Smooth muscle cell (in vitro differentiated cells): ENCODE measurements at regions not wholly inside any gene's neighbourhood (a gene's known extent, or its start where the extent isn't known, plus 50 kb on each side); places are given as distances from the start of the nearest gene placed in this dataset.

ENCODE experiments used
- DNase-seq: peaks from one replicate; lab custom pipeline; 2025; ENCODE audit not compliant: unreplicated experiment; lab: John Stamatoyannopoulos, UW
- H2AFZ ChIP-seq: fragments of 200-600 bp; sonication (generic); 2 replicates; pipeline ENCODE4 v1.6.0; 2016; ENCODE audit warnings: antibody characterized with exemption, low read depth, mild to moderate bottlenecking
- H3F3A ChIP-seq: fragments of 200-600 bp; sonication (generic); 2 replicates; pipeline ENCODE4 v1.6.0; 2017; ENCODE audit warnings: antibody characterized with exemption, low read depth
- H3K27ac ChIP-seq: fragments of 200-600 bp; sonication (generic); 2 replicates; pipeline ENCODE4 v1.5.1; 2016; ENCODE audit warnings: low read depth, mild to moderate bottlenecking
- H3K27me3 ChIP-seq: fragments of 200-600 bp; sonication (generic); 2 replicates; pipeline ENCODE4 v1.6.1; 2016; ENCODE audit warnings: low read depth, mild to moderate bottlenecking
- H3K36me3 ChIP-seq: fragments of 200-600 bp; sonication (generic); 2 replicates; pipeline ENCODE4 v1.5.1; 2016; ENCODE audit warnings: low read depth
- H3K4me1 ChIP-seq: fragments of 200-600 bp; sonication (generic); 2 replicates; pipeline ENCODE4 v1.5.1; 2016; ENCODE audit warnings: low read depth
- H3K4me2 ChIP-seq: fragments of 200-600 bp; sonication (generic); 2 replicates; pipeline ENCODE4 v1.6.0; 2016; ENCODE audit warnings: mild to moderate bottlenecking
- H3K4me3 ChIP-seq: fragments of 200-600 bp; sonication (generic); 2 replicates; pipeline ENCODE4 v1.5.1; 2016; ENCODE audit warnings: mild to moderate bottlenecking
- H3K79me2 ChIP-seq: fragments of 200-600 bp; sonication (generic); 2 replicates; pipeline ENCODE4 v1.6.0; 2016; ENCODE audit warnings: low read depth, mild to moderate bottlenecking
- H3K9ac ChIP-seq: fragments of 200-600 bp; sonication (generic); 2 replicates; pipeline ENCODE4 v1.6.0; 2016; ENCODE audit warnings: low read depth
- H3K9me3 ChIP-seq: fragments of 200-600 bp; sonication (generic); replicated peaks from 2 replicates; pipeline ENCODE4 v1.5.1; 2016; ENCODE audit warnings: low read depth
- H4K20me1 ChIP-seq: fragments of 200-600 bp; sonication (generic); 2 replicates; pipeline ENCODE4 v1.6.0; 2016; ENCODE audit warnings: low read depth
- WGBS: methylation state at CpG from one replicate; pipeline ENCODE4 v1.1.7; 2016; ENCODE audit warnings: low lambda C conversion rate; 5-methylcytosine and 5-hydroxymethylcytosine counted together
- TF ChIP-seq, protein P1 (sequence below): fragments of 200-600 bp; sonication (generic); IDR thresholded peaks from 2 replicates; pipeline ENCODE4 v1.5.1; 2017; ENCODE audit warnings: borderline replicate concordance, mild to moderate bottlenecking, antibody characterized with exemption; ENCODE audit not compliant: insufficient read depth, poor library complexity, severe bottlenecking

DNA sequence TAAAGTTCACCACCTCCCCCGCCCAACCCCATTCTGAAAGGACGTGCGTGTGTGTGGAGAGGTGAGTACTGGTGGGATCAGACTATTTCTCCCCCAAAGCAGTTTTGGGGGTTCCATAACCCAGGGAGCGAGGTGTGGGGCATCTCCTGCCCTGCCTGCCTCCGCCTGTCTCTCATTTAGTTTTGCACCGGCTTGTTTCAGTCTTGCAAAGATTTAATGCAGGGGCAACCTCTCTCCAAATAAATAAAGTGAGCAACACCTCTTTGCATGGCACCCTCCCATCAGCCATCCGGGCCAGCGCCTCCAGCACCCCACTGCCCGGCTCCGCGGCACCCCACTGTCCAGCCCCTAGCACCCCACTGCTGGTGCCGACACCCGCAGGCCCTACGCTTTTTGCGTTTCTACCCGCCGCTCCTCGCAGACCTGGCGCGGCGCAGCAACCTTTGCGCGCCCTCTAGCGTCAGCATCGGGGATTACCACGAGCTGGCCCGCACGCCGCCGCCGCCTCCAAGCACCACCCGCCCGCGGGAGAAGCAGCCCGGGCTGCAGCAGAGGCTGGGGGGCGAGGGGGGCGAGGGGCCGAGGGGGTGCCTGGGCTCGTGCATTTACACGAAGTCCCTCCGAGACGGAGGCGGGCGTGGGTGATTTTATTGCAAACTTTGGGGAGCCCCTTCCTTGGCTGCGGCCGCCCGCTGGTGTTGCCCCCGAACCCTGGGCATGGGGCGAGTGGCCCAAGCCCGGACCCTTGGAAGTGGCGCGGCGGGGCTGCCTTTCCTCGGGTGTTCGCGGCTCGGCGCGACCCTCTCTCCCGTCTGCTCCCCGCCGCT is 55.8 kb upstream of the VRK1 start:
- 7% methylated on average over 55 of the region's 62 CpGs for WGBS
- TF ChIP-seq, protein P1, sequence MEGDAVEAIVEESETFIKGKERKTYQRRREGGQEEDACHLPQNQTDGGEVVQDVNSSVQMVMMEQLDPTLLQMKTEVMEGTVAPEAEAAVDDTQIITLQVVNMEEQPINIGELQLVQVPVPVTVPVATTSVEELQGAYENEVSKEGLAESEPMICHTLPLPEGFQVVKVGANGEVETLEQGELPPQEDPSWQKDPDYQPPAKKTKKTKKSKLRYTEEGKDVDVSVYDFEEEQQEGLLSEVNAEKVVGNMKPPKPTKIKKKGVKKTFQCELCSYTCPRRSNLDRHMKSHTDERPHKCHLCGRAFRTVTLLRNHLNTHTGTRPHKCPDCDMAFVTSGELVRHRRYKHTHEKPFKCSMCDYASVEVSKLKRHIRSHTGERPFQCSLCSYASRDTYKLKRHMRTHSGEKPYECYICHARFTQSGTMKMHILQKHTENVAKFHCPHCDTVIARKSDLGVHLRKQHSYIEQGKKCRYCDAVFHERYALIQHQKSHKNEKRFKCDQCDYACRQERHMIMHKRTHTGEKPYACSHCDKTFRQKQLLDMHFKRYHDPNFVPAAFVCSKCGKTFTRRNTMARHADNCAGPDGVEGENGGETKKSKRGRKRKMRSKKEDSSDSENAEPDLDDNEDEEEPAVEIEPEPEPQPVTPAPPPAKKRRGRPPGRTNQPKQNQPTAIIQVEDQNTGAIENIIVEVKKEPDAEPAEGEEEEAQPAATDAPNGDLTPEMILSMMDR: peak; percentile 95
- H3K9me3 ChIP-seq: no peaks in the 10 kb centered on the region
- DNase-seq: peak; percentile 40
- H3K4me1 ChIP-seq: no peaks in the 10 kb centered on the region
- H2AFZ ChIP-seq: peak overlapping the region; percentile 67
- H3K9ac ChIP-seq: no peak overlapping the region
- H3K36me3 ChIP-seq: no peaks in the 10 kb centered on the region
- H3K4me3 ChIP-seq: peak overlapping the region; percentile 49
- no peak overlapping the region for H3K27ac ChIP-seq
- no peaks in the 10 kb centered on the region for H4K20me1 ChIP-seq
- H3F3A ChIP-seq: no peaks in the 10 kb centered on the region
- H3K27me3 ChIP-seq: peaks cover 62% of the 10 kb centered on the region
- no peaks in the 10 kb centered on the region for H3K79me2 ChIP-seq
- peak overlapping the region; percentile 93 for H3K4me2 ChIP-seq

DNA sequence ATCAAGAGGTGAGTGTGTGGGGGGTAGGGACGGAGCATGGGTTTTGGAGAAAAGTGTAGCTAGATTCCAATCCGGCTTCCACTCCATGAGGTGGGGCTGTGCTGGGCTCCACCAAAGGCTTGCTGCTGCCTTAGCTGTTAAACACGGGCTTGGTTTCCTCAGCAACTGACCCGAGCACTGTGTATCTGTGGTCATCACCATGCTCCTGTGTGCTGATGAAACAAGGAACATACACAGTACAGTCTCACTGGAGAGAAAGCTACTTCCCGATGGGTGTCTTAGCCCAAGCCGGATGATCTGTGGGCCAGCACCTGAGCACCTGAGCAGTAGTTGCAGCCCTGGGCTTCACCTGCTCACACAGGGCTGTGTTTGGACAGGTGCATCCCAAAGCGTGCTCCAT is 52.9 kb upstream of the VRK1 start:
- no peak overlapping the region for H3K4me2 ChIP-seq
- no peaks in the 10 kb centered on the region for H3K4me1 ChIP-seq
- DNase-seq: no peak
- no peak overlapping the region for H2AFZ ChIP-seq
- no peak overlapping the region for H3K4me3 ChIP-seq
- no peaks in the 10 kb centered on the region for H4K20me1 ChIP-seq
- H3K9ac ChIP-seq: no peak overlapping the region
- H3K36me3 ChIP-seq: no peaks in the 10 kb centered on the region
- no peaks in the 10 kb centered on the region for H3K79me2 ChIP-seq
- H3K27ac ChIP-seq: no peak overlapping the region
- peaks cover 43% of the 10 kb centered on the region for H3K27me3 ChIP-seq
- TF ChIP-seq, protein P1: no peak
- H3K9me3 ChIP-seq: no peaks in the 10 kb centered on the region
- H3F3A ChIP-seq: no peaks in the 10 kb centered on the region
- WGBS: 84% methylated on average over 7 of the region's 7 CpGs

DNA sequence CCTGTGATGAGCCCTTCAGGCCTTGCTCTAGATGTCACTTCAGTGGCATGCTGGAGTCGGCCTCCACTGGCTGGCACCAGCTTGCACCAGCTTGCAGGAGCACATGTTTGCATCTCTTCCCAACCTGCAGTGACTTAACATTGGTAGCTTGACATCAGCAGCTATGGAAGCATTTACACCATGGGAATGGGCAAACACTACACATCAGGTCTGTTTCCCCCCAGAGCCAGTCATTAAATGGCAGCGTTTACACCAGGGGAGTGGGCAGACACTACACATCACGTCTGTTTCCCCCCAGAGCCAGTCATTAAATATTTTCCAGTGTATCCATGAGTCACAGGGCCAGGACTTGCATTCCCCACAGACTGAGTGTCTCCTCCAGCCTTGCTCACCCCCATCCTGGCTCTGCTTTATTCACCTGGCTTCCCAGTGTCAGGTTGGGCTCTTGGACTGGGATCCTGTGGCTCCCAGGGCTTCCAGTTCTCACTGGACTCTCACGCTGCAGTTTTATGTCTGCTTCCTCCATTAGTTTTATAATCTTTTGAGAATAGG is 51.6 kb upstream of the VRK1 start:
- Histone ChIP-seq H3K79me2 (no peaks in the 10 kb centered on the region), H3K36me3 (no peaks in the 10 kb centered on the region), H3K27me3 (peaks cover 31% of the 10 kb centered on the region), H3F3A (no peaks in the 10 kb centered on the region), H3K9ac (no peak overlapping the region), H2AFZ (no peak overlapping the region), H3K4me3 (no peak overlapping the region), H3K27ac (no peak overlapping the region), H3K4me2 (no peak overlapping the region), H4K20me1 (no peaks in the 10 kb centered on the region), H3K4me1 (no peaks in the 10 kb centered on the region), H3K9me3 (no peaks in the 10 kb centered on the region)
- WGBS: 66% methylated on average over 4 of the region's 4 CpGs
- TF ChIP-seq, protein P1: no peak
- DNase-seq: no peak
